ENCODE measurements at regions not wholly inside any gene's neighbourhood (a gene's known extent, or its start where the extent isn't known, plus 50 kb on each side); places are given as distances from the start of the nearest gene placed in this dataset.
"Not testable (repeated sequence)": the region's sequence is repeated elsewhere in the genome, so short reads cannot be mapped to it uniquely, and the experiment has no call there.

DNA sequence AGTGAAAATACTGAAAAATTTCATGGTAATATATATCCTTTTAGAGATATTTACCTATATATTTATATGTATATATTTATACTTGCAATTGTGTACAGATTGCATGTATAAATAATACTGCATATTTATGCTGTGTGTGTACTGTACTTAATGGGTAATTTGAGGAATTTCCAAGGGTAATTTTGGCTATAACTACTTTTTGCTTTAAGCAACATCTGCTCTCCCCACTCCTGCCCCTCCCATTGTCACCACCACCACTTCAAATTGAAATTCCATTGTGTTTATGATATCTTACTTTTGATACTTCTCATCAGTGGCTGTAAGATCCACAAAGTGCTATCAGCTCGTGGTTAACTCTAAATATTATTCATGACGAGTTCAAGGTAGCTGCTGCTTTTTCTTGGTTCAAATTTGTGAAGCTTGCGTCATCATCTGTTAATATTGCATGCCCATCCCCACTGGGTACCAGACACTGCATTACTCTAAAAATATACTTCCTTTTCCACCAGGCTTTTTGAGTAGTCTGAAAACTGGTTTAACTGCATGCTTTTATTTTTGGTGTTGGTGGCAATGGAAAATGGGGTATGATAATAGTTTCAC lies 91.7 kb upstream of the MITF start:
- DNase-seq (ENCODE audit: low read depth, low spot score) = no peak

DNA sequence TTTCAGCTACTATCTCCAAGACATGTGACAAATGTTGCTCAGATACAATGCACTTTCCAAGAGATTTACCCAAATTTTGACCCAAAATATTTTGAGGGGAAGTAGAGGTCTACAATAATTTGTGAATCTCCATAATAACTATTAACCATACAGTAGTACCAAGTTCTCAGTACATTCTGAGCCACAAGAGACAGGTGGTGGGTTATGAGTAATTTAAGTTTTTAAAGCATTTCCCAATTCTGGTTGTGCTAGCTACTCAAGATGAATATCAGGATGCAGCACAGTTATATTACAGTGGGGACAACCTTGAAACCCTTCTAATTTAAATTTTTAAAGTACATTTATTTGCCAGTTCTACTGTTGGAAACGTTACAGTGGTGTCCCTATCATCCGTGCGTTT lies 92.2 kb upstream of the MITF start:
- no peak for DNase-seq (ENCODE audit: low read depth, low spot score)

GRCh38 chr3:69646287-69647067 lies 92.8 kb upstream of the MITF start:
- no peak for DNase-seq (ENCODE audit: low read depth, low spot score)

DNA sequence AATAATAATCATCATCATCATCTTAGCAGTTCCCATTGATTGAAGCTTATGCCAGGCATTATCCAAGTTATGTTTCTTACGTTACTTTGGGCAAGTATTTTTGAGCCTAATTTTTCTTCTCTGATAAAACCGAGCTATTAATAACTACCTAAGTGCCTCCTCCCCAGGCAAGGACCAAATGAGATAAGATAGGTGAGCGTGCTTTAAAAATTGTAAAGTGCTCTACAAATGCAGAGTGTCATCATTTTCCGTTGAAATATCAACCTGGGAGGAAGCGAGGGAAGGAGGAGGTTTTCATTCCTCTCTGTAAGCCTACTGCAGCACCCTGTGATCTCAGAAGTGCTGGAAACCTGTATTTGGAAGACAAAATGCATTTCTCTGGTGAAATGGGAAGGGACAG lies 96.7 kb upstream of the MITF start:
- no peak for DNase-seq (ENCODE audit: low read depth, low spot score)

DNA sequence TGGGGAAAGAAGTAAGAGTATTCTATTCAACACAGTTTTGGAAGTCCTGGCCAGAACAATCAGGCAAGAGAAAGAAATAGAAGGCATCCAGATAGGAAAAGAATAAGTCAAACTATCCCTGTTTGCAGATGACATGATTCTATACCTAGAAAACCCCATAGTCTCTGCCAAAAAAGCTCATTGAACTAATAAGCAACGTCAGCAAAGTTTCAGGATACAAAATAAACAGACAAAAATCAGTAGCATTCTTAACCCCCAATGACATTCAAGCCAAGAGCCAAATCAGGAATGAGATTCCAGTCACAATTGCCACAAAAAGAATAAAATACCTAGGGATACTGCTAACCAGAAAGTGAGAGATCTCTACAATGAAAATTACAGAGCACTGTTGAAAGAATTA lies 99.4 kb upstream of the MITF start:
- DNase-seq (ENCODE audit: low read depth, low spot score) = no peak

DNA sequence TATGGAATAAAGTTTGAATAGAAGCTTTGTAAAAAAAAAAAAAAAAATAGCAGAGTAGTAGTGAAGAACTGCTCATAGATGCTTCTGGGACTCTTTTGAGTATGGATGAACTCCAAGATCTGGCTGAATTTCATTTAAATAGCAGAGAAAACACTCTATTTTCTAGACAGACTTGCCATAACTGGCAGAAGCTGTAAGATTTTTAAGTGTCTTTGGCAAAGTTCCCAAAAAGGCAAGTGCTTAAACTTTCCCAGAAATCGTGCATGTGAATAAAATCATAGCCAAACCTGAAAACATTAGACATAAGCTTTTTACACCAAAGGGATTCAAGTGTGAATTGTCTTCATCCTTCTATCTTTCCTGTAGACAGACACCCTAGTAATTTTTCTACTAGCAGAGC lies 110.3 kb upstream of the MITF start:
- DNase-seq (ENCODE audit: low read depth, low spot score) = peak; percentile 2

DNA sequence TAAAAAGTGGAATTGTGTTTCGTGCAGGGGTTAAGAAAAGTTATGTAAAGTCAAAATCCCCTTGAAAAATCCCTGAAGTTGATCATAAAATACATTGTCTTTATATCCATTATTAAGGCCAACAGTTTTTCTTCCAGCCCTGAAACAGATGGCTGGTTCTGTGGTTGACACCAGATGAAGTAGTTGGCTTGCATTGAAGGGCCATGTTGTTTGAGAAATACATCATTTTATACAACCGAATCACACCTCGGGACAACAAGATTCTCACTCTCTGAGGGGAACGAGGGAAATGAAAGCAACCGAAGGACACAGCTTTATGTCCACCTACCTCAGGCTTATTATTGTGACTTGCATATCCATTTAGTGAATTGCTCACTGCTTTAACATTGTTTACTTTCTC lies 126.0 kb upstream of the MITF start:
- no peak for DNase-seq (ENCODE audit: low read depth, low spot score)

- DNase-seq (ENCODE audit: low read depth, low spot score) = no peak
These were observed 126.5 kb upstream of the MITF start for GRCh38 chr3:69612791-69613190.

DNA sequence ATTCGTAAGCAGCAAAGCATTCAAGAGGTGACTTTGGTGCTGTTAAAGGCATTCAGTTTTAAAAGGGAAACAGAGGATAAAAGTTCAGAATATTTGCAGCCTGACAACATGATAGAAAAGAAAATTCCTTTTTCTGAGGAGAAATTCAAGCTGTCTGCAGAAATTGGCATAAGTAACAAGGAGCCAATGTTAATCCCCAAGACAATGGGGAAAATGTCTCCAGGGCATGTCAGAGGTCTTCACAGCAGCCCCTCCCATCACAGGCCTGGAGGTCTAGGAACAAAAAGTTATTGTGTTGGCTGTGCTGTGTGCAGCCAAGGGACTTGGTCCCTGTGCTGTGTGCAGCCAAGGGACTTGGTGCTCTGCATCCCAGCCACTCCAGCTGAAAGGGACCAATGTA lies 129.7 kb upstream of the MITF start:
- not testable (repeated sequence) for DNase-seq (ENCODE audit: low read depth, low spot score)

DNA sequence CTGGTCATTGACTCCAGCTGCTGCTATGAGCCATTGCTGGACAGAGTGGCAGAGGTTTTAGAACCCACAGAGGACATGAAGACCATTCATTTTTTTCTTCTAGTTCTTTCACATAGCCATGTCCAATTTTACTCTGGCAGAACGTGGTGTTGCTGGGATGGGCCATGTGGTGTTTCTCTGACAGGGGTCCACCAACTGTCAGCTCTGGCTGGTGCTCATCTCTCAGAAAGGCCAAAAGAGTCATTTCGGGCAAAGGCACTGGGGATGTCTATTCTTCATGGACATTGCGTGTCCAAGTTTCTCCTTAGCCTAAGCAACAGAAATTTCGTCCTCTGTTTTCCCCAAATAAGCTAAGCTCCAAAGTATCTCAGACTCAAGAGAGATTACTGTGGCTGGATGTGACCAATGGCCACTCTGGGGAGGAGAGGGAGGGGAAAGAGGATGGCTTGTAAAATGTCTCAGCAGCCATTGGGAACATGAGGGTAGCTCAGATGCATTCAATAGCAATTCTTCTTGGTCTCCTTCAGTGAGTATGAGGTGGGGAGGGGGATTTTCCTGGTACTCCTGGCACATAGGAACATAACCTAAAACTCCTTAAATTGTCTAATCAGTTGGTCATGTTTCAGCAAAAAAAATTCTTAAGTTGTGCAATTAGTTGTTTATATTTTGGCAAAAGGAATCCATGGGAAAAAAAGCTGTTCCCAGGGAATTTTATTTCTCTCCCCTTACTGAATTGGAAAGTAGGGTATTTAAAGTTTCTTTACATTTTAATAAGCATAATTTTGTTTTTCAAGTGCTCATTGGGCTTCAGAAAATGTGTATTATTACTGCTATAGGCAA lies 131.6 kb upstream of the MITF start:
- no peak for DNase-seq (ENCODE audit: low read depth, low spot score)

GRCh38 chr3:69605867-69606266 lies 133.4 kb upstream of the MITF start:
- no peak for DNase-seq (ENCODE audit: low read depth, low spot score)

DNA sequence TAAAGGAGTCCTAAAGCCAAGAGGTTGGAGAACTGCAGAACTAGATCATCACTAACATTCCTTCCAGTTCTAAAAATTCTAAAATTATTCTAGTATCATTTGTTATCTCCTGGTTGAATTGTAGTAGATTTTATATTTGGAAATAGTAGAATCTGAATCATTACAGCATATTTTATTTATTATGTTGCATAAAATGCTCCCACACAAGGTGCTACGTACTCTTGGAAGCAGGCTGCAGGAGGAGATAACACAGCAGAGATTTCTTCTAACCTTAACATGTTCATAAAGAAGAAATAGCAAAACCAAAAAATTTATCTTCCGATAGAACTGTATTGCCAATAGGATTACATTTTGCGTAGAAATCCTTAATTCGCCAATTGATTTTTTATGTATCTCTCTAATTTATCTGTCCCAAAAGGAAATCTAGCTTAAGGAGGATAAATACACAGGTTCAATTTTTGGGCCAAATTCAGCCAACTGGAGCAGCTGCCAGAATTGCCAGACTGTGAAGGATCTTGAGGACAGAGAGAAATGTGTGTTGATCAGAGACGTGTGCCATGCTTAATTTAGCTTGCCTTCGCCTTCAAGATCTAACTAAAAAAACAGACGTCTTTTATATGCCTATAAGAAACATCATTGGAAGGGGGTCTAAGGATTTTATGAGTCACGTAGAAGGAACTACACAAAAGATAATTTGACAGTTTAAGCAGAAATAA lies 134.4 kb upstream of the MITF start:
- DNase-seq (ENCODE audit: low read depth, low spot score) = no peak

- no peak for DNase-seq (ENCODE audit: low read depth, low spot score)
These were observed 137.2 kb upstream of the MITF start for GRCh38 chr3:69602112-69602511.

DNA sequence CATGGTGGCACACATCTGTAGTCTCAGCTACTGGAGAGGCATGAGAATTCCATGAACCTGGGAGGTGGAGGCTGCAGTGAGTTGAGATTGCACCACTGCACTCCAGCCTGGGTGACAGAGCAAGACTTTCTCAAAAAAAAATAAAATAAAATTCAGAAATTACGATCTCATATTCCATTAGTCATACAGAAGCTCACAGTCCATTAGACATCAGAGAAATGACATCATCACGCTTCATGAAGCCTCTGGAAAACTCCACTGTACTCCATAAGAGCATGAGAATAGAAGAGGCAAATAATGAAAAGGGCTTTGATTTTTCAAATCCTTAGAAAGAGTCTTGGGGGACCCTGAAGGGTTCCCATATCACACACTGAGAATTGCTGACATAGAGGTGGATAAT lies 145.0 kb upstream of the MITF start:
- no peak for DNase-seq (ENCODE audit: low read depth, low spot score)

- DNase-seq (ENCODE audit: low read depth, low spot score) = no peak
These were observed 148.0 kb upstream of the MITF start for GRCh38 chr3:69591164-69591736.

- no peak for DNase-seq (ENCODE audit: low read depth, low spot score)
These were observed 149.2 kb upstream of the MITF start for GRCh38 chr3:69590111-69590510.

GRCh38 chr3:69588170-69588569 lies 151.1 kb upstream of the MITF start:
- DNase-seq (ENCODE audit: low read depth, low spot score) = no peak

- no peak for DNase-seq (ENCODE audit: low read depth, low spot score)
These were observed 153.8 kb upstream of the MITF start for GRCh38 chr3:69585472-69585871.

DNA sequence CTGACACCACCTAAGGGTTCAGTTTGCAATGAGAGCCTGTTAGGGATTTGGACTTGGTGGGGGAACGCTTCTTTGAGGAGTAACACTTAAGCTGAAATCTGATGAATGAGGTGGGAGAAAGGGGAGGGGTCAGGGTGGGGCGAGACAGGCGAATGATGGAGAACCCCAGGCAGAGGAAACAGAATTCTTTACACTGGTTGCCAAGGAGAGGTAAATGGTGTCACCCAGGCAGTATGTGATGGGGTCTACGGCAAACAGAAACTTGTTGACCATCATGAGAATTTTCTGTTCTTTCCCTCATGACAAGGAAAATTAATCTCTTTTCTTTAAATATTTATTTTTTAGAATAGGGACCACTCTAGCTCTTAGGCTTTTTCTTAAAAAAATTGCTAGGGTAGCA lies 157.2 kb upstream of the MITF start:
- no peak for DNase-seq (ENCODE audit: low read depth, low spot score)

- no peak for DNase-seq (ENCODE audit: low read depth, low spot score)
These were observed 159.8 kb upstream of the MITF start for GRCh38 chr3:69579306-69580041.

- no peak for DNase-seq (ENCODE audit: low read depth, low spot score)
These were observed 169.7 kb upstream of the MITF start for GRCh38 chr3:69569520-69569919.
